Lower leg skin (tissue), 4 donors: ENCODE measurements at regions not wholly inside any gene's neighbourhood (a gene's known extent, or its start where the extent isn't known, plus 50 kb on each side); places are given as distances from the start of the nearest gene placed in this dataset.

Source experiments
- DNase-seq, 2 donors: peaks; one replicate each; pipeline ENCODE4 v3.0.0-alpha.2; 2019; ENCODE audit warnings: low spot score in 2 of 2
- H3K4me3 ChIP-seq: fragments of 200-600 bp; sonication (generic); 2 replicates; pipeline ENCODE4 v1.5.1; 2017; ENCODE audit warnings: mild to moderate bottlenecking, low read depth; ENCODE audit not compliant: poor library complexity, severe bottlenecking
- CTCF ChIP-seq, 3 donors: fragments of 450-650 bp; IDR thresholded peaks; one replicate each; pipeline ENCODE4 v1.5.1; 2016; ENCODE audit warnings: antibody characterized with exemption in 3 of 3, mild to moderate bottlenecking in 3 of 3, moderate library complexity in 2 of 3
- POLR2A ChIP-seq, 2 donors: fragments of 450-650 bp; IDR thresholded peaks; one replicate each; pipeline ENCODE4 v1.6.1; 2016 to 2017; ENCODE audit warnings: antibody characterized with exemption in 2 of 2, mild to moderate bottlenecking in 1 of 2, moderate library complexity in 1 of 2
- WGBS, 2 donors: methylation state at CpG; one replicate each; pipeline ENCODE4 v1.1.5; 2018; 5-methylcytosine and 5-hydroxymethylcytosine counted together
- intact Hi-C: fragments of 100-400 bp; cut with DNase I; formaldehyde crosslinking; loops from one replicate; pipeline ENCODE4 v1.15.0; 2023; ENCODE audit warnings: low total_unique reads

- DNase-seq = no peak
- no peak overlapping the region for H3K4me3 ChIP-seq
- intact Hi-C loops = no loop called here
- TF ChIP-seq CTCF (IDR thresholded peaks at IDR 0.05) (no peak), POLR2A (IDR thresholded peaks at IDR 0.05) (no peak)
- 70 to 73% methylated on average over 3 of the region's 3 CpGs for WGBS, 2 donors
Measured at GRCh38 chr16:63806794-63807506, 1314.9 kb downstream of the CDH11 start.

GRCh38 chr16:63804126-63804525 lies 1317.7 kb downstream of the CDH11 start:
- intact Hi-C loops = no loop called here
- no peak for TF ChIP-seq POLR2A (IDR thresholded peaks at IDR 0.05)
- no peak for TF ChIP-seq CTCF (IDR thresholded peaks at IDR 0.05)
- DNase-seq = no peak
- no peak overlapping the region for H3K4me3 ChIP-seq
- 84% methylated on average over 2 of the region's 2 CpGs for WGBS, 2 donors

GRCh38 chr16:63789603-63790002 lies 1332.3 kb downstream of the CDH11 start:
- DNase-seq = no peak
- TF ChIP-seq CTCF (IDR thresholded peaks at IDR 0.05) = no peak
- no peak for TF ChIP-seq POLR2A (IDR thresholded peaks at IDR 0.05)
- 85 to 90% methylated on average over 2 of the region's 2 CpGs for WGBS, 2 donors
- H3K4me3 ChIP-seq = no peak overlapping the region
- intact Hi-C loops = no loop called here

GRCh38 chr16:63787014-63787413 lies 1334.8 kb downstream of the CDH11 start:
- TF ChIP-seq CTCF (IDR thresholded peaks at IDR 0.05) (no peak), POLR2A (IDR thresholded peaks at IDR 0.05) (no peak)
- 97 to 98% methylated on average over 1 of the region's 1 CpG for WGBS, 2 donors
- intact Hi-C loops = no loop called here
- no peak overlapping the region for H3K4me3 ChIP-seq
- no peak for DNase-seq

GRCh38 chr16:63785170-63785569 lies 1336.7 kb downstream of the CDH11 start:
- DNase-seq = no peak
- no peak for TF ChIP-seq CTCF (IDR thresholded peaks at IDR 0.05)
- no peak for TF ChIP-seq POLR2A (IDR thresholded peaks at IDR 0.05)
- intact Hi-C loops = no loop called here
- no peak overlapping the region for H3K4me3 ChIP-seq
- WGBS, 2 donors = 70 to 89% methylated on average over 2 of the region's 2 CpGs

- TF ChIP-seq CTCF (IDR thresholded peaks at IDR 0.05) = no peak
- no peak overlapping the region for H3K4me3 ChIP-seq
- intact Hi-C loops = no loop called here
- DNase-seq = no peak
Measured at GRCh38 chr16:63776437-63776836, 1345.4 kb downstream of the CDH11 start.
